ENCODE measurements at regions not wholly inside any gene's neighbourhood (a gene's known extent, or its start where the extent isn't known, plus 50 kb on each side); places are given as distances from the start of the nearest gene placed in this dataset.

DNA sequence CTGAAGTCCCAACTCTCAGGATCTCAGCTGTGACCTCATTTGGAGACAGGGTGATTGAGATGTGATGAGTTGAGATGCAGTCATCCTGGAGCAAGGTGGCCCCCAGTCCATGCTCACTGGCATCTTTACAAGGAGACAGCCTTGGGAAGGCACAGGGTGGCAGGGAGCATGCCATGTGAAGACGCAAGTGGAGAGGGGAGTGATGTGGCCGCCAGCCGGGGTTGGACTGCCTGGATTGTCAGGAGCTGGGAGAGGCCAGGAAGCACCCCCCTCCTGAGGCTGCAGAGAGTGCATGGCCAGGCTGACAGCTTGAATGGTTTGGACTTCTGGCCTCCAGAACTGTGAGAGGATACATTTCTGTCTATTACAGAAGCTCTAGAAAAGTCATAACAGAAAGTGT lies 194.4 kb downstream of the UQCRFS1 start:
- Histone ChIP-seq H3K4me1 (no peaks in the 10 kb centered on the region), H3K4me3 (no peak overlapping the region), H3K36me3 (no peaks in the 10 kb centered on the region), H3K27me3 (ENCODE audit: low read depth) (peaks cover 91% of the 10 kb centered on the region), H3K9me3 (replicated peaks) (no peaks in the 10 kb centered on the region), H3K27ac (replicated peaks) (no peak overlapping the region)
- intact Hi-C loops (cut with micrococcal nuclease), result no loop called here
- no peak for DNase-seq
- TF ChIP-seq, protein P1, sequence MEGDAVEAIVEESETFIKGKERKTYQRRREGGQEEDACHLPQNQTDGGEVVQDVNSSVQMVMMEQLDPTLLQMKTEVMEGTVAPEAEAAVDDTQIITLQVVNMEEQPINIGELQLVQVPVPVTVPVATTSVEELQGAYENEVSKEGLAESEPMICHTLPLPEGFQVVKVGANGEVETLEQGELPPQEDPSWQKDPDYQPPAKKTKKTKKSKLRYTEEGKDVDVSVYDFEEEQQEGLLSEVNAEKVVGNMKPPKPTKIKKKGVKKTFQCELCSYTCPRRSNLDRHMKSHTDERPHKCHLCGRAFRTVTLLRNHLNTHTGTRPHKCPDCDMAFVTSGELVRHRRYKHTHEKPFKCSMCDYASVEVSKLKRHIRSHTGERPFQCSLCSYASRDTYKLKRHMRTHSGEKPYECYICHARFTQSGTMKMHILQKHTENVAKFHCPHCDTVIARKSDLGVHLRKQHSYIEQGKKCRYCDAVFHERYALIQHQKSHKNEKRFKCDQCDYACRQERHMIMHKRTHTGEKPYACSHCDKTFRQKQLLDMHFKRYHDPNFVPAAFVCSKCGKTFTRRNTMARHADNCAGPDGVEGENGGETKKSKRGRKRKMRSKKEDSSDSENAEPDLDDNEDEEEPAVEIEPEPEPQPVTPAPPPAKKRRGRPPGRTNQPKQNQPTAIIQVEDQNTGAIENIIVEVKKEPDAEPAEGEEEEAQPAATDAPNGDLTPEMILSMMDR (IDR thresholded peaks at IDR 0.05; ENCODE audit: borderline replicate concordance), result no peak

DNA sequence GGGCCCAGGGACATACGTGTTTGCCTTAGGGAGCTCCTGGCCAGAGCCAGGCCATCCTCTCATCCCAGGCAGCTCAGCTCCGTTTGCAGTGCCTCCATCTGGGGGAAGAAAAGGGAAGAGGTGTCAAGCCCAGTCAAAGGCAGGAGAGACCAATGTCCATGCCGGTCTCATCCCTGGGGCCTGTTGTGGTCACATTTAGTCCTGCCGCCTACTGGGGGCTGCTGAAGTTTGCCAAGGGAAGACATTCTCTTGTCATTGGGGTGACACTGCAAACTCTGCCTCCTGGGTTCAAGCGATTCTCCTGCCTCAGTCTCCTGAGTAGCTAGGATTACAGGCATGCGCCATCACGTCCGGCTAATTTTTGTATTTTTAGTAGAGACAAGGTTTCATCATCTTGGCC lies 195.2 kb downstream of the UQCRFS1 start:
- intact Hi-C loops (cut with micrococcal nuclease), result no loop called here
- H3K4me3 ChIP-seq, result no peak overlapping the region
- no peak overlapping the region for H3K27ac ChIP-seq (replicated peaks)
- H3K9me3 ChIP-seq (replicated peaks), result no peaks in the 10 kb centered on the region
- peaks cover 85% of the 10 kb centered on the region for H3K27me3 ChIP-seq (ENCODE audit: low read depth)
- no peaks in the 10 kb centered on the region for H3K36me3 ChIP-seq
- H3K4me1 ChIP-seq, result no peaks in the 10 kb centered on the region
- DNase-seq, result no peak
- TF ChIP-seq, protein P1 (IDR thresholded peaks at IDR 0.05; ENCODE audit: borderline replicate concordance), result no peak

DNA sequence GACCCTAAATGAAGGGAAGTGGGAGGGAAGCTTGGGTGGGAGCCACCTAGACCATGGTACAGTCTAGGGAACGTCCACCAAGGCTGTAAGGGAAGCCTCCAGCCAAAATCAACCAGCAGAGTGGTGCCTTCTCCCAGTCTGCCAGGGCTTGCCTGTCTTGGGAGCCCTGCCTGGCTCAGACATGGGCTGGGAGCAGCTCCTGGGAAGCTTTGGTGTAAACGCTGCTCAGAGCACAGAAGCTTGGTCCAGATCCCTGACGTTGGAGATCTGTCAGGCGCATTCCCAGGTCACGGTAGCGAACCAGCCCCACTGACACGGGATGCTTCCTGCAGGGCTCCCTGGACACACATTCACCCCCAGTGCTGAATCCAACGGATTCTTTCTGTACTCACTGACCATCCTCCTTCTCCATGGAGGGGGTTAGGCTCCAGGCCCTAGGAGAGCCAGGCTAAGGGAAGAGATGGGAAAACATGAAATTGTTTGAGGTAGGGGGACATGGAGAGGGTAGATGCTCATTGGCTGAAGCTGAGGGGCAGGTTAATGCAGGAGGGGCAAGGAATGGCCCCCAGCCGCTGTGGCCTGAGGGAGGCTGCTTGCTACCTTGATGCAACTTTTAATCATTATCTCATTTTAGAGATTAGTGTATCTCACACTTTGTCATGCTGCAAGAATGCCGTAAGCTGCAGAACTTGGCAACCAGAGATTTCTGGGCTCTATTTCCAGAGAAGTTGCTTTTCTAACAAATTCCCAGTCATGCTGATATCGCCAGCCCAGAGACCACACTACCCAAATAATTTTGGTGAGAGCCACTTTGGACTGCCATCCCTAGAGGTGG lies 195.8 kb downstream of the UQCRFS1 start:
- TF ChIP-seq, protein P1 (IDR thresholded peaks at IDR 0.05; ENCODE audit: borderline replicate concordance), result no peak

DNA sequence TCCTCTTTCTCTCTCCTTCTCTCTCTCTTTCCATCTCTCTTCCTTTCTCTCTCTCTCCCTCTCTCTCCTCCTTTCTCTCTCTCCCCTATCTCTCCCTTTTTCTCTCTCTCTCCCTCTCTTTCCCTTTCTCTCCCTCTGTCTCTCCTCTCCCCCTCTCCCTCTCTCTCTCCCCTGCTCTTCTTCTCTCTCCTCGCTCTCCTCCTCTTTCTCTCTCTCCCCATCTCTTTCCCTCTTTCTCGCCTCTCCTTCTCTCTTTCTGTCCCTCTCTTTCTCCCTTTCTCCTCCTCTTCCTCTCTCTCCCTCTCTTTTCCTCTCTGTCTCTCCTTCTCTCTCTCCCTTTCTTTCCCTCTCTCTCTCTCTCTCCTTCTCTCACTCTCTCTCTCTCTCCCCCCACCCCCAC lies 196.6 kb downstream of the UQCRFS1 start:
- Histone ChIP-seq H3K4me1 (no peaks in the 10 kb centered on the region), H3K36me3 (no peaks in the 10 kb centered on the region), H3K9me3 (replicated peaks) (no peaks in the 10 kb centered on the region), H3K27ac (replicated peaks) (no peak overlapping the region), H3K4me3 (no peak overlapping the region), H3K27me3 (ENCODE audit: low read depth) (peaks cover 76% of the 10 kb centered on the region)
- TF ChIP-seq, protein P1 (IDR thresholded peaks at IDR 0.05; ENCODE audit: borderline replicate concordance), result no peak
- DNase-seq, result no peak
- intact Hi-C loops (cut with micrococcal nuclease), result no loop called here

More for the DNA sequence above, 195.8 kb downstream of the UQCRFS1 start:
- Histone ChIP-seq H3K4me1 (no peaks in the 10 kb centered on the region), H3K9me3 (replicated peaks) (no peaks in the 10 kb centered on the region), H3K36me3 (no peaks in the 10 kb centered on the region), H3K27ac (replicated peaks) (no peak overlapping the region), H3K4me3 (no peak overlapping the region), H3K27me3 (ENCODE audit: low read depth) (peaks cover 83% of the 10 kb centered on the region)
- no peak for DNase-seq
- intact Hi-C loops (cut with micrococcal nuclease), result no loop called here

DNA sequence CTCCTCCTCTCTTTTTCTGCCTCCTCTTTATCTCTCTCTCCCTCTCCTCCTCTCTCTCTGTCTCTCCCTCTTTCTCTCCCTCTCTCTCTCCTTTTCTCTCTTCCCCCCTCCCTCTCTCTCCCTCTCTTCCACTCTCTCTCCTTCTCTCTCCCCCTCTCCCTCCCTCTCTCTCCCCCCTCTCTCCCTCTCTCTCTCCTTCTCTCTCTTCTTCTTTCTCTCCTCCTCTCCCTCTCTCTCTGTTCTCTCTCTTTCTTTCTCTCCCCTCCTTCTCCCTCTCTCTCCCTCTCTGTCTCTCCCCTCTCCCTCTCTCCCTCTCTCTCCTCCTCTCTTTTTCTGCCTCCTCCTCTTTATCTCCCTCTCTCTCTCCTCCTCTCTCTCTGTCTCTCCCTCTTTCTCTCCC lies 197.4 kb downstream of the UQCRFS1 start:
- no peak overlapping the region for H3K27ac ChIP-seq (replicated peaks)
- H3K4me3 ChIP-seq, result no peak overlapping the region
- H3K9me3 ChIP-seq (replicated peaks), result no peaks in the 10 kb centered on the region
- H3K36me3 ChIP-seq, result no peaks in the 10 kb centered on the region
- H3K4me1 ChIP-seq, result no peaks in the 10 kb centered on the region
- DNase-seq, result no peak
- TF ChIP-seq, protein P1 (IDR thresholded peaks at IDR 0.05; ENCODE audit: borderline replicate concordance), result no peak
- intact Hi-C loops (cut with micrococcal nuclease), result no loop called here
- peaks cover 74% of the 10 kb centered on the region for H3K27me3 ChIP-seq (ENCODE audit: low read depth)

Measured in left ventricle myocardium inferior (tissue), 1 donor.